DOHH2 (cell line): ENCODE measurements at regions not wholly inside any gene's neighbourhood (a gene's known extent, or its start where the extent isn't known, plus 50 kb on each side); places are given as distances from the start of the nearest gene placed in this dataset.

Experiments
- EZH2phosphoT487 ChIP-seq: fragments of 200-600 bp; sonication (generic); IDR thresholded peaks from 2 replicates; pipeline ENCODE4 v1.6.1; 2017; ENCODE audit warnings: borderline replicate concordance, mild to moderate bottlenecking, antibody characterized with exemption, low read length, moderate library complexity, mixed read lengths
- TF ChIP-seq, protein P1 (sequence below): fragments of 200-600 bp; sonication (generic); IDR thresholded peaks from one replicate; pipeline ENCODE4 v1.5.1; 2014; ENCODE audit warnings: antibody characterized with exemption, mild to moderate bottlenecking, low read depth, low read length; ENCODE audit not compliant: poor library complexity, severe bottlenecking

DNA sequence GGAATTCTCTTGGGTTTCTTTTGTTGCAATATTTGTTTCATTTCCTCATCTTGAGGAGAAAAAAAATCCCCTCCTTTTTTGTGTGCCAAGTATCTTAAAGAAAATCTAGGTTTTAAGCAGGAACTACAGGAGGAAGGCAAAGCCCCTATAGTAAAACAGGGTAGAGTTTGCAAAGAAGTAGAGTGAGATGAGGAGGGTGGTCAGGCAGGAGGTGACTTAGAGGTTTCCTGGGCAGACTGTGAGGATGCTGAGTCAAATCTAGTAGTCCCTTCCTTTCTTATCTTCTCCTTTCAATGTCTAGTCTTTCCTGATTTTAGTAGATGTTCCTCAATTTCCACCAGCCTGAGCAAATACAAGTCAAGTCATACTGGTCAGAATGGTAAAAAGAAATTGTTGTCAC lies 222.5 kb downstream of the PMAIP1 start:
- TF ChIP-seq, protein P1, sequence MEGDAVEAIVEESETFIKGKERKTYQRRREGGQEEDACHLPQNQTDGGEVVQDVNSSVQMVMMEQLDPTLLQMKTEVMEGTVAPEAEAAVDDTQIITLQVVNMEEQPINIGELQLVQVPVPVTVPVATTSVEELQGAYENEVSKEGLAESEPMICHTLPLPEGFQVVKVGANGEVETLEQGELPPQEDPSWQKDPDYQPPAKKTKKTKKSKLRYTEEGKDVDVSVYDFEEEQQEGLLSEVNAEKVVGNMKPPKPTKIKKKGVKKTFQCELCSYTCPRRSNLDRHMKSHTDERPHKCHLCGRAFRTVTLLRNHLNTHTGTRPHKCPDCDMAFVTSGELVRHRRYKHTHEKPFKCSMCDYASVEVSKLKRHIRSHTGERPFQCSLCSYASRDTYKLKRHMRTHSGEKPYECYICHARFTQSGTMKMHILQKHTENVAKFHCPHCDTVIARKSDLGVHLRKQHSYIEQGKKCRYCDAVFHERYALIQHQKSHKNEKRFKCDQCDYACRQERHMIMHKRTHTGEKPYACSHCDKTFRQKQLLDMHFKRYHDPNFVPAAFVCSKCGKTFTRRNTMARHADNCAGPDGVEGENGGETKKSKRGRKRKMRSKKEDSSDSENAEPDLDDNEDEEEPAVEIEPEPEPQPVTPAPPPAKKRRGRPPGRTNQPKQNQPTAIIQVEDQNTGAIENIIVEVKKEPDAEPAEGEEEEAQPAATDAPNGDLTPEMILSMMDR: no peak
- no peak for TF ChIP-seq EZH2phosphoT487
